HepG2 (cell line): ENCODE measurements at regions not wholly inside any gene's neighbourhood (a gene's known extent, or its start where the extent isn't known, plus 50 kb on each side); places are given as distances from the start of the nearest gene placed in this dataset.

Experiments
- CCDC6 ChIP-seq: sonication (generic); formaldehyde crosslinking; IDR thresholded peaks from 2 replicates; pipeline ENCODE4 v1.8.1; 2022; ENCODE audit warnings: mild to moderate bottlenecking, missing genetic modification reagents, moderate library complexity
- CHD4 ChIP-seq: fragments of 200-600 bp; sonication (generic); IDR thresholded peaks from 2 replicates; pipeline ENCODE4 v1.7.0; 2017; ENCODE audit warnings: mild to moderate bottlenecking, low read length, borderline replicate concordance
- HINFP ChIP-seq: sonication (generic); formaldehyde crosslinking; IDR thresholded peaks from 2 replicates; pipeline ENCODE4 v1.4.0; 2020; ENCODE audit warnings: low read depth, mild to moderate bottlenecking, missing genetic modification reagents
- KDM6A ChIP-seq: IDR thresholded peaks from 2 replicates; pipeline ENCODE4 v1.6.1; 2016; ENCODE audit warnings: low read depth
- NR2F1 ChIP-seq, 2 experiments: fragments of 450-650 bp in 1 of 2; formaldehyde crosslinking in 1 of 2; IDR thresholded peaks; 2 replicates each; pipeline versions ENCODE4 v1.5.0 to v1.6.1; 2016 to 2020; ENCODE audit warnings: mild to moderate bottlenecking in 1 of 2, missing compliant biosample characterization in 1 of 2, missing genetic modification reagents in 1 of 2, moderate library complexity in 1 of 2
- PAWR ChIP-seq: sonication (generic); formaldehyde crosslinking; IDR thresholded peaks from 2 replicates; pipeline ENCODE4 v1.4.0; 2020; ENCODE audit warnings: missing genetic modification reagents, mild to moderate bottlenecking, borderline replicate concordance
- PHB2 ChIP-seq: fragments of 450-650 bp; IDR thresholded peaks from 2 replicates; pipeline ENCODE4 v1.6.1; 2018; ENCODE audit not compliant: partially characterized antibody
- POGZ ChIP-seq: sonication (generic); formaldehyde crosslinking; IDR thresholded peaks from 2 replicates; pipeline ENCODE4 v1.4.0; 2020; ENCODE audit warnings: mild to moderate bottlenecking, missing genetic modification reagents
- RARG ChIP-seq: sonication (generic); formaldehyde crosslinking; IDR thresholded peaks from 2 replicates; pipeline ENCODE4 v1.4.0; 2020; ENCODE audit warnings: low read depth, mild to moderate bottlenecking, missing genetic modification reagents
- SAP130 ChIP-seq: IDR thresholded peaks from 2 replicates; pipeline ENCODE4 v1.6.1; 2016; ENCODE audit warnings: low read depth
- SKI ChIP-seq: fragments of 450-650 bp; IDR thresholded peaks from one replicate; pipeline ENCODE4 v1.6.1; 2018; ENCODE audit warnings: mild to moderate bottlenecking; ENCODE audit not compliant: partially characterized antibody
- SRF ChIP-seq: IDR thresholded peaks from 2 replicates; pipeline ENCODE4 v1.6.1; 2011; ENCODE audit warnings: mild to moderate bottlenecking, low read depth, low read length, moderate library complexity
- TEAD2 ChIP-seq: sonication (generic); formaldehyde crosslinking; IDR thresholded peaks from 2 replicates; pipeline ENCODE4 v1.9.0; 2021; ENCODE audit warnings: missing genetic modification reagents
- XBP1 ChIP-seq: sonication (generic); formaldehyde crosslinking; IDR thresholded peaks from 2 replicates; pipeline ENCODE4 v1.5.0; 2020; ENCODE audit warnings: missing genetic modification reagents
- ZBED4 ChIP-seq: sonication (generic); formaldehyde crosslinking; IDR thresholded peaks from 2 replicates; pipeline ENCODE4 v1.4.0; 2020; ENCODE audit warnings: missing genetic modification reagents, borderline replicate concordance
- ZBTB7A ChIP-seq: sonication (generic); formaldehyde crosslinking; IDR thresholded peaks from 2 replicates; pipeline ENCODE4 v1.8.0; 2022; ENCODE audit warnings: mild to moderate bottlenecking, missing genetic modification reagents
- ZNF546 ChIP-seq: sonication (generic); formaldehyde crosslinking; conservative IDR thresholded peaks from 2 replicates; pipeline ENCODE4 v1.8.1; 2023; ENCODE audit warnings: mild to moderate bottlenecking, missing genetic modification reagents
- ZNF558 ChIP-seq: sonication (generic); formaldehyde crosslinking; IDR thresholded peaks from 2 replicates; pipeline ENCODE4 v1.9.0; 2022; ENCODE audit warnings: mild to moderate bottlenecking, missing genetic modification reagents, borderline replicate concordance
- ZNF589 ChIP-seq: sonication (generic); formaldehyde crosslinking; conservative IDR thresholded peaks from 2 replicates; pipeline ENCODE4 v1.8.0; 2022; ENCODE audit warnings: mild to moderate bottlenecking, moderate library complexity, missing genetic modification reagents
- ZNF720 ChIP-seq: sonication (generic); formaldehyde crosslinking; IDR thresholded peaks from 2 replicates; pipeline ENCODE4 v1.4.0; 2020; ENCODE audit warnings: missing genetic modification reagents
- TF ChIP-seq, protein P1 (sequence below), 2 experiments: sonication (generic) in 1 of 2; formaldehyde crosslinking in 1 of 2; IDR thresholded peaks; 2 replicates each; pipeline versions ENCODE4 v1.4.0 to v1.6.1; 2016 to 2020; ENCODE audit warnings: borderline replicate concordance in 1 of 2, low read depth in 1 of 2, mild to moderate bottlenecking in 1 of 2, missing genetic modification reagents in 1 of 2

DNA sequence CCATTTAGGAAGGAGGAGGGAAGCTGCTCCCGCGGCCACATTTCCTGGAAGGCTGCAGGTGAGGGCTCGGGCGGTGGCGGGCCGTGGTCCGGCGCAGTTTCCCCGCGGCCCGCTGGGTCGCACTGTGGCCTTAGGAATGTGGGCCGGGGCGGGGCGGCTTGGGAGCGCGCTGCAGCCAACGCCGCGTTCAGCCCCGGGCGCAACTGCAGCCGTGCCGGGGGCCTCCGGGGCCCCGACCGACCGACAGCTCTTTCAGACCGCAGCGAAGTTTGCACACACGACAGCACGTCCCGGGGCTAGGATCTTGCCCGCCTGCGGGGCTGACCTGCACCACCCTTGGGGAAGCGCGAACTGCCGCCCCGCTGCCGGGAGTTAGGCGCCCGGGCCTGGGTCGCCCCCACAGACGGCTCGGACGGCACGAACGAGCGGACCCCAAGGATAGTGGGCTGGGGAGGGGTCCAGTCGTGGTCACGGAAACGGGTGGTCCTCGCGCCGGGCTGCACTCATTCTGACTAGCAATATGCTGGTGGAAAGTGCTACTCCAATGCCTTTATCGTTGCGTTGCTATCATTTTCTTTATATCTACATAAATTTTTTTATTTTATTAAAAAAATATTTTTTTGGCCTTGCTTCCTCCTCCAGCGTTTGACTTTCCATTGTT is 69.9 kb upstream of the DLX2 start (continued):
- TF ChIP-seq, protein P1, sequence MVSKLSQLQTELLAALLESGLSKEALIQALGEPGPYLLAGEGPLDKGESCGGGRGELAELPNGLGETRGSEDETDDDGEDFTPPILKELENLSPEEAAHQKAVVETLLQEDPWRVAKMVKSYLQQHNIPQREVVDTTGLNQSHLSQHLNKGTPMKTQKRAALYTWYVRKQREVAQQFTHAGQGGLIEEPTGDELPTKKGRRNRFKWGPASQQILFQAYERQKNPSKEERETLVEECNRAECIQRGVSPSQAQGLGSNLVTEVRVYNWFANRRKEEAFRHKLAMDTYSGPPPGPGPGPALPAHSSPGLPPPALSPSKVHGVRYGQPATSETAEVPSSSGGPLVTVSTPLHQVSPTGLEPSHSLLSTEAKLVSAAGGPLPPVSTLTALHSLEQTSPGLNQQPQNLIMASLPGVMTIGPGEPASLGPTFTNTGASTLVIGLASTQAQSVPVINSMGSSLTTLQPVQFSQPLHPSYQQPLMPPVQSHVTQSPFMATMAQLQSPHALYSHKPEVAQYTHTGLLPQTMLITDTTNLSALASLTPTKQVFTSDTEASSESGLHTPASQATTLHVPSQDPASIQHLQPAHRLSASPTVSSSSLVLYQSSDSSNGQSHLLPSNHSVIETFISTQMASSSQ (IDR thresholded peaks at IDR 0.05; ENCODE audit: low read depth): no peak
- TF ChIP-seq, protein P1 (CRISPR knock-in tag; IDR thresholded peaks at IDR 0.05; ENCODE audit: borderline replicate concordance): no peak
- TF ChIP-seq ZNF546 (0 out of 2 replicates have a peak, but pooled peaks have one; percentile 54), SKI (peak; percentile 89), PAWR (CRISPR knock-in tag) (no peak), TEAD2 (CRISPR knock-in tag) (0 out of 2 replicates have a peak, but pooled peaks have one; percentile 32), PHB2 (no peak), CHD4 (no peak), ZNF558 (CRISPR knock-in tag) (no peak), POGZ (CRISPR knock-in tag) (0 out of 2 replicates have a peak, but pooled peaks have one; percentile 16), ZBED4 (CRISPR knock-in tag) (no peak; the same call in 1 of the 2 replicates), SAP130 (peak; percentile 48; the same call in 1 of the 2 replicates), KDM6A (no peak), NR2F1 (CRISPR knock-in tag; IDR thresholded peaks at IDR 0.05) (no peak), HINFP (CRISPR knock-in tag) (no peak; the same call in 1 of the 2 replicates), CCDC6 (CRISPR knock-in tag) (no peak), SRF (no peak), ZNF720 (CRISPR knock-in tag) (no peak), RARG (CRISPR knock-in tag) (no peak), ZBTB7A (CRISPR knock-in tag) (peak; percentile 66; the same call in 1 of the 2 replicates), ZNF589 (no peak), XBP1 (CRISPR knock-in tag) (no peak)
